HEK293T (cell line): ENCODE measurements at regions not wholly inside any gene's neighbourhood (a gene's known extent, or its start where the extent isn't known, plus 50 kb on each side); places are given as distances from the start of the nearest gene placed in this dataset.

Source experiments
- ARNT ChIP-seq: fragments of 450-650 bp; IDR thresholded peaks from 2 replicates; pipeline ENCODE4 v1.6.1; 2017; ENCODE audit warnings: mild to moderate bottlenecking
- CTBP1 ChIP-seq: fragments of 450-650 bp; IDR thresholded peaks from 2 replicates; pipeline ENCODE4 v1.6.1; 2016; ENCODE audit warnings: borderline replicate concordance
- ELF4 ChIP-seq: fragments of 450-650 bp; IDR thresholded peaks from 2 replicates; pipeline ENCODE4 v1.6.1; 2017; ENCODE audit warnings: antibody characterized with exemption
- FOXA1 ChIP-seq: fragments of 450-650 bp; IDR thresholded peaks from 2 replicates; pipeline ENCODE4 v1.6.1; 2016; ENCODE audit warnings: mild to moderate bottlenecking
- FOXK2 ChIP-seq: fragments of 450-650 bp; IDR thresholded peaks from 2 replicates; pipeline ENCODE4 v1.6.1; 2016; ENCODE audit warnings: mild to moderate bottlenecking
- FOXM1 ChIP-seq: fragments of 450-650 bp; IDR thresholded peaks from 2 replicates; pipeline ENCODE4 v1.6.1; 2017; ENCODE audit warnings: mild to moderate bottlenecking, borderline replicate concordance
- SP1 ChIP-seq: fragments of 450-650 bp; IDR thresholded peaks from 2 replicates; pipeline ENCODE4 v1.6.1; 2017
- SUZ12 ChIP-seq: fragments of 450-650 bp; IDR thresholded peaks from 2 replicates; pipeline ENCODE4 v1.6.1; 2016; ENCODE audit warnings: mild to moderate bottlenecking

- TF ChIP-seq CTBP1 (no peak), ELF4 (no peak), SUZ12 (no peak), FOXM1 (no peak), ARNT (no peak), SP1 (no peak), FOXK2 (no peak), FOXA1 (no peak)
Measured at GRCh38 chr11:25435197-25435596, 896.7 kb upstream of the ANO3 start.
